DND-41 (cell line): ENCODE measurements at regions not wholly inside any gene's neighbourhood (a gene's known extent, or its start where the extent isn't known, plus 50 kb on each side); places are given as distances from the start of the nearest gene placed in this dataset.

Source experiments
- ATAC-seq: fragments of 200-7000 bp; cut with Tn5 transposase; 3 replicates; pipeline ENCODE4 v1.9.1; 2021; ENCODE audit warnings: low read depth; ENCODE audit not compliant: insufficient read depth
- DNase-seq: peaks from one replicate; pipeline ENCODE4 v3.0.0-alpha.2; 2020
- H2AFZ ChIP-seq: 2 replicates; pipeline ENCODE4 v1.6.0; 2012; ENCODE audit warnings: low read depth, low read length
- H3K27ac ChIP-seq: 2 replicates; pipeline ENCODE4 v1.5.1; 2012; ENCODE audit warnings: low read length, inconsistent platforms
- H3K27me3 ChIP-seq: fragments of 200-600 bp; sonication (generic); 2 replicates; pipeline ENCODE4 v1.6.0; 2012; ENCODE audit warnings: low read length, mild to moderate bottlenecking, inconsistent platforms; ENCODE audit not compliant: insufficient read depth, poor library complexity
- H3K36me3 ChIP-seq: 2 replicates; pipeline ENCODE4 v1.5.1; 2012; ENCODE audit warnings: low read length, inconsistent platforms; ENCODE audit not compliant: insufficient read depth
- H3K4me1 ChIP-seq: 2 replicates; pipeline ENCODE4 v1.5.1; 2012; ENCODE audit warnings: mild to moderate bottlenecking, low read length; ENCODE audit not compliant: insufficient read depth
- H3K4me2 ChIP-seq: 2 replicates; pipeline ENCODE4 v1.6.0; 2012; ENCODE audit warnings: mild to moderate bottlenecking, moderate library complexity, low read length, inconsistent platforms; ENCODE audit not compliant: insufficient read depth
- H3K4me3 ChIP-seq, 2 experiments: fragments of 200-600 bp in 1 of 2; shearing (Covaris generic) in 1 of 2; 2 replicates each; pipeline ENCODE4 v1.5.1; 2012 to 2016; ENCODE audit warnings: inconsistent platforms in 2 of 2, low read length in 2 of 2, mild to moderate bottlenecking in 2 of 2, low read depth in 1 of 2, moderate library complexity in 1 of 2
- H3K79me2 ChIP-seq: 2 replicates; pipeline ENCODE4 v1.6.0; 2012; ENCODE audit warnings: low read length, inconsistent platforms; ENCODE audit not compliant: insufficient read depth
- H3K9ac ChIP-seq: 2 replicates; pipeline ENCODE4 v1.6.0; 2012; ENCODE audit warnings: low read depth, mild to moderate bottlenecking, inconsistent platforms, low read length, moderate library complexity
- H3K9me3 ChIP-seq: 2 replicates; pipeline ENCODE4 v1.5.1; 2012; ENCODE audit warnings: low read length, moderate library complexity, mild to moderate bottlenecking, inconsistent platforms; ENCODE audit not compliant: insufficient read depth, severe bottlenecking
- H4K20me1 ChIP-seq: 2 replicates; pipeline ENCODE4 v1.6.0; 2012; ENCODE audit warnings: low read length; ENCODE audit not compliant: insufficient read depth
- CTCF ChIP-seq: IDR thresholded peaks from 2 replicates; pipeline ENCODE4 v1.5.1; 2012; ENCODE audit warnings: borderline replicate concordance, low read length, moderate library complexity, mild to moderate bottlenecking; ENCODE audit not compliant: poor library complexity, severe bottlenecking; ENCODE audit errors: extremely low read depth
- EZH2 ChIP-seq: IDR thresholded peaks from 3 replicates; pipeline ENCODE4 v1.6.1; 2012; ENCODE audit warnings: borderline replicate concordance, low read depth, mild to moderate bottlenecking, moderate library complexity, low read length, inconsistent platforms; ENCODE audit not compliant: severe bottlenecking

- Histone ChIP-seq H3K4me3 (no peak overlapping the region), H3K79me2 (no peaks in the 10 kb centered on the region), H4K20me1 (no peaks in the 10 kb centered on the region), H3K9me3 (no peaks in the 10 kb centered on the region), H3K4me1 (peaks cover 11% of the 10 kb centered on the region), H3K27me3 (no peaks in the 10 kb centered on the region), H2AFZ (no peak overlapping the region), H3K36me3 (no peaks in the 10 kb centered on the region), H3K27ac (no peak overlapping the region), H3K4me2 (no peak overlapping the region), H3K9ac (no peak overlapping the region)
- DNase-seq: no peak
- TF ChIP-seq CTCF (no peak), EZH2 (no peak)
- ATAC-seq: no peak
These were observed 98.8 kb upstream of the TMEM18 start for GRCh38 chr2:776038-776437.

- DNase-seq (no peak), ATAC-seq (no peak)
- Histone ChIP-seq H2AFZ (0 out of 2 replicates have a peak overlapping the region, but pooled peaks have one; percentile 2), H3K9me3 (no peaks in the 10 kb centered on the region), H3K9ac (no peak overlapping the region), H3K27me3 (no peaks in the 10 kb centered on the region), H4K20me1 (no peaks in the 10 kb centered on the region), H3K27ac (peak overlapping the region; percentile 22), H3K4me1 (peaks cover 27% of the 10 kb centered on the region), H3K79me2 (no peaks in the 10 kb centered on the region), H3K4me2 (no peak overlapping the region), H3K4me3 (no peak overlapping the region), H3K36me3 (no peaks in the 10 kb centered on the region)
- TF ChIP-seq EZH2 (no peak), CTCF (no peak)
These were observed 97.2 kb upstream of the TMEM18 start for GRCh38 chr2:774436-774835.

GRCh38 chr2:773256-774160 lies 96.3 kb upstream of the TMEM18 start:
- Histone ChIP-seq H3K4me3 (no peak overlapping the region), H3K27me3 (no peaks in the 10 kb centered on the region), H3K27ac (peak overlapping the region; percentile 22), H3K9me3 (peaks cover 5% of the 10 kb centered on the region), H3K9ac (no peak overlapping the region), H3K36me3 (no peaks in the 10 kb centered on the region), H4K20me1 (no peaks in the 10 kb centered on the region), H2AFZ (no peak overlapping the region), H3K4me2 (no peak overlapping the region), H3K79me2 (no peaks in the 10 kb centered on the region), H3K4me1 (peaks cover 36% of the 10 kb centered on the region)
- TF ChIP-seq EZH2 (no peak), CTCF (no peak)
- no peak for ATAC-seq
- DNase-seq: no peak
